ENCODE measurements at regions not wholly inside any gene's neighbourhood (a gene's known extent, or its start where the extent isn't known, plus 50 kb on each side); places are given as distances from the start of the nearest gene placed in this dataset.

GRCh38 chr1:221921936-221922335 is 180.0 kb upstream of the DUSP10 start (continued):
- TF ChIP-seq CHD7 (IDR thresholded peaks at IDR 0.05; ENCODE audit: insufficient replicate concordance, low read length): no peak
- TF ChIP-seq FOSL1 (IDR thresholded peaks at IDR 0.05; ENCODE audit: insufficient read depth, low read depth, low read length): no peak

Measured in H1 (cell line).